Neural cell (in vitro differentiated cells): ENCODE measurements at regions not wholly inside any gene's neighbourhood (a gene's known extent, or its start where the extent isn't known, plus 50 kb on each side); places are given as distances from the start of the nearest gene placed in this dataset.
A peak's percentile ranks its signal among the peaks of the same experiment; 100 is the strongest.

Source experiments
- H2AFZ ChIP-seq: fragments of 200-600, 300-800 bp; sonication (generic), shearing (Covaris generic); 2 replicates; pipeline ENCODE4 v1.6.0; 2014; ENCODE audit warnings: low read depth, mild to moderate bottlenecking, antibody characterized with exemption, low read length, moderate library complexity
- H3F3A ChIP-seq: fragments of 200-600 bp; shearing (Covaris generic); 2 replicates; pipeline ENCODE4 v1.6.1; 2016; ENCODE audit warnings: mild to moderate bottlenecking, moderate library complexity, mixed read lengths, antibody characterized with exemption, low read length; ENCODE audit not compliant: insufficient read depth, poor library complexity, severe bottlenecking
- H3K27ac ChIP-seq: fragments of 200-600, 300-800 bp; sonication (generic), shearing (Covaris generic); 2 replicates; pipeline ENCODE4 v1.5.1; 2014; ENCODE audit warnings: mild to moderate bottlenecking, low read length, moderate library complexity
- H3K27me3 ChIP-seq: fragments of 300-800, 200-600 bp; sonication (generic), shearing (Covaris generic); 2 replicates; pipeline ENCODE4 v1.6.0; 2014; ENCODE audit warnings: mild to moderate bottlenecking, low read depth, low read length, moderate library complexity; ENCODE audit not compliant: insufficient read depth
- H3K36me3 ChIP-seq: fragments of 300-800, 200-600 bp; sonication (generic), shearing (Covaris generic); 2 replicates; pipeline ENCODE4 v1.5.1; 2014; ENCODE audit warnings: mild to moderate bottlenecking, antibody characterized with exemption, low read length, moderate library complexity; ENCODE audit not compliant: insufficient read depth
- H3K4me2 ChIP-seq: fragments of 300-800, 200-600 bp; sonication (generic), shearing (Covaris generic); 2 replicates; pipeline ENCODE4 v1.6.0; 2014; ENCODE audit warnings: mild to moderate bottlenecking, low read length
- H3K4me3 ChIP-seq: fragments of 300-800, 200-600 bp; sonication (generic), shearing (Covaris generic); 2 replicates; pipeline ENCODE4 v1.5.1; 2014; ENCODE audit warnings: mild to moderate bottlenecking, low read length, moderate library complexity
- H3K79me2 ChIP-seq: fragments of 200-600 bp; shearing (Covaris generic); replicated peaks from 2 replicates; pipeline ENCODE4 v1.6.0; 2014; ENCODE audit warnings: mild to moderate bottlenecking, low read length, moderate library complexity; ENCODE audit not compliant: insufficient read depth
- H3K9ac ChIP-seq: fragments of 300-800, 200-600 bp; sonication (generic), shearing (Covaris generic); 2 replicates; pipeline ENCODE4 v1.6.1; 2016; ENCODE audit warnings: mild to moderate bottlenecking, low read length, mixed read lengths
- H3K9me2 ChIP-seq: fragments of 200-600 bp; shearing (Covaris generic); 2 replicates; pipeline ENCODE4 v1.6.1; 2016; ENCODE audit warnings: mild to moderate bottlenecking, low read length, mixed read lengths; ENCODE audit not compliant: insufficient read depth
- H3K9me3 ChIP-seq: fragments of 200-600, 300-800 bp; sonication (generic), shearing (Covaris generic); 2 replicates; pipeline ENCODE4 v1.6.1; 2016; ENCODE audit warnings: mild to moderate bottlenecking, mixed run types, low read length, moderate library complexity, mixed read lengths
- H4K20me1 ChIP-seq: fragments of 200-600 bp; shearing (Covaris generic); 2 replicates; pipeline ENCODE4 v1.6.1; 2016; ENCODE audit warnings: mild to moderate bottlenecking, mixed run types; ENCODE audit not compliant: insufficient read depth
- CTCF ChIP-seq: fragments of 450-650 bp; IDR thresholded peaks from 2 replicates; pipeline ENCODE4 v1.5.1; 2014; ENCODE audit warnings: antibody characterized with exemption, mild to moderate bottlenecking, moderate library complexity; ENCODE audit not compliant: poor library complexity, severe bottlenecking
- EP300 ChIP-seq: fragments of 450-650 bp; conservative IDR thresholded peaks from 2 replicates; pipeline ENCODE4 v1.6.1; 2014; ENCODE audit warnings: antibody characterized with exemption, mild to moderate bottlenecking, moderate library complexity; ENCODE audit not compliant: poor library complexity, severe bottlenecking
- EZH2 ChIP-seq: fragments of 200-600, 300-800 bp; shearing (Covaris generic), sonication (generic); IDR thresholded peaks from 2 replicates; pipeline ENCODE4 v1.6.1; 2014; ENCODE audit warnings: antibody characterized with exemption, low read length, borderline replicate concordance, mild to moderate bottlenecking; ENCODE audit not compliant: insufficient read depth, poor library complexity, severe bottlenecking
- MXI1 ChIP-seq: fragments of 450-650 bp; conservative IDR thresholded peaks from 2 replicates; pipeline ENCODE4 v1.6.1; 2014; ENCODE audit warnings: antibody characterized with exemption, mild to moderate bottlenecking; ENCODE audit not compliant: poor library complexity, severe bottlenecking
- POLR2AphosphoS5 ChIP-seq: IDR thresholded peaks from 2 replicates; pipeline ENCODE4 v1.6.1; 2012
- RAD21 ChIP-seq: fragments of 450-650 bp; conservative IDR thresholded peaks from 2 replicates; pipeline ENCODE4 v1.6.1; 2014; ENCODE audit warnings: antibody characterized with exemption, mild to moderate bottlenecking, moderate library complexity
- REST ChIP-seq: IDR thresholded peaks from 2 replicates; pipeline ENCODE4 v1.6.1; 2012; ENCODE audit warnings: borderline replicate concordance
- SMC3 ChIP-seq: fragments of 450-650 bp; conservative IDR thresholded peaks from 2 replicates; pipeline ENCODE4 v1.6.1; 2014; ENCODE audit warnings: antibody characterized with exemption, mild to moderate bottlenecking, moderate library complexity; ENCODE audit not compliant: poor library complexity
- TAF1 ChIP-seq: IDR thresholded peaks from 2 replicates; pipeline ENCODE4 v1.6.1; 2012; ENCODE audit warnings: low read depth

GRCh38 chr5:67494186-67494855 is 297.7 kb upstream of the CD180 start:
- Histone ChIP-seq H3K4me2 (no peak overlapping the region), H3K27me3 (no peaks in the 10 kb centered on the region), H3F3A (no peaks in the 10 kb centered on the region), H3K36me3 (no peaks in the 10 kb centered on the region), H3K9me3 (no peaks in the 10 kb centered on the region), H3K9ac (no peak overlapping the region), H4K20me1 (no peaks in the 10 kb centered on the region), H3K27ac (no peak overlapping the region), H3K9me2 (no peaks in the 10 kb centered on the region), H2AFZ (no peak overlapping the region), H3K4me3 (no peak overlapping the region), H3K79me2 (no peaks in the 10 kb centered on the region)
- TF ChIP-seq CTCF: no peak
- no peak for TF ChIP-seq RAD21
- no peak for TF ChIP-seq SMC3
- TF ChIP-seq EP300: no peak
- TF ChIP-seq MXI1: no peak
- TF ChIP-seq POLR2AphosphoS5: no peak
- TF ChIP-seq REST: no peak
- TF ChIP-seq TAF1: no peak
- no peak for TF ChIP-seq EZH2

- Histone ChIP-seq H4K20me1 (no peaks in the 10 kb centered on the region), H2AFZ (no peak overlapping the region), H3K79me2 (no peaks in the 10 kb centered on the region), H3K9me3 (no peaks in the 10 kb centered on the region), H3F3A (no peaks in the 10 kb centered on the region), H3K27ac (no peak overlapping the region), H3K9me2 (no peaks in the 10 kb centered on the region), H3K27me3 (no peaks in the 10 kb centered on the region), H3K36me3 (no peaks in the 10 kb centered on the region), H3K4me3 (no peak overlapping the region), H3K4me2 (no peak overlapping the region), H3K9ac (no peak overlapping the region)
- no peak for TF ChIP-seq EP300
- peak; percentile 14 for TF ChIP-seq SMC3
Measured at GRCh38 chr5:67493676-67494075, 297.1 kb upstream of the CD180 start.
